ENCODE measurements at regions not wholly inside any gene's neighbourhood (a gene's known extent, or its start where the extent isn't known, plus 50 kb on each side); places are given as distances from the start of the nearest gene placed in this dataset.

GRCh38 chr19:20278342-20278741 is 111.3 kb downstream of the ZNF486 start:
- TF ChIP-seq CTCF (IDR thresholded peaks at IDR 0.05 in 8 of 11, conservative IDR thresholded peaks at IDR 0.05 in 3 of 11) (peak in 6 of 11 experiments; percentile 13 to 83 (median 51)), POLR2AphosphoS5 (IDR thresholded peaks at IDR 0.05) (no peak), POLR2A (IDR thresholded peaks at IDR 0.05) (no peak)
